DOHH2 (cell line): ENCODE measurements at regions not wholly inside any gene's neighbourhood (a gene's known extent, or its start where the extent isn't known, plus 50 kb on each side); places are given as distances from the start of the nearest gene placed in this dataset.

Experiments used
- CTCF ChIP-seq: fragments of 200-600 bp; sonication (generic); IDR thresholded peaks from one replicate; pipeline ENCODE4 v1.5.1; 2014; ENCODE audit warnings: antibody characterized with exemption, mild to moderate bottlenecking, low read depth, low read length; ENCODE audit not compliant: poor library complexity, severe bottlenecking
- EZH2phosphoT487 ChIP-seq: fragments of 200-600 bp; sonication (generic); IDR thresholded peaks from 2 replicates; pipeline ENCODE4 v1.6.1; 2017; ENCODE audit warnings: borderline replicate concordance, mild to moderate bottlenecking, antibody characterized with exemption, low read length, moderate library complexity, mixed read lengths

GRCh38 chr11:95349345-95349942 lies 118.4 kb upstream of the SESN3 start:
- TF ChIP-seq CTCF = no peak
- no peak for TF ChIP-seq EZH2phosphoT487
